ENCODE measurements at regions not wholly inside any gene's neighbourhood (a gene's known extent, or its start where the extent isn't known, plus 50 kb on each side); places are given as distances from the start of the nearest gene placed in this dataset.

DNA sequence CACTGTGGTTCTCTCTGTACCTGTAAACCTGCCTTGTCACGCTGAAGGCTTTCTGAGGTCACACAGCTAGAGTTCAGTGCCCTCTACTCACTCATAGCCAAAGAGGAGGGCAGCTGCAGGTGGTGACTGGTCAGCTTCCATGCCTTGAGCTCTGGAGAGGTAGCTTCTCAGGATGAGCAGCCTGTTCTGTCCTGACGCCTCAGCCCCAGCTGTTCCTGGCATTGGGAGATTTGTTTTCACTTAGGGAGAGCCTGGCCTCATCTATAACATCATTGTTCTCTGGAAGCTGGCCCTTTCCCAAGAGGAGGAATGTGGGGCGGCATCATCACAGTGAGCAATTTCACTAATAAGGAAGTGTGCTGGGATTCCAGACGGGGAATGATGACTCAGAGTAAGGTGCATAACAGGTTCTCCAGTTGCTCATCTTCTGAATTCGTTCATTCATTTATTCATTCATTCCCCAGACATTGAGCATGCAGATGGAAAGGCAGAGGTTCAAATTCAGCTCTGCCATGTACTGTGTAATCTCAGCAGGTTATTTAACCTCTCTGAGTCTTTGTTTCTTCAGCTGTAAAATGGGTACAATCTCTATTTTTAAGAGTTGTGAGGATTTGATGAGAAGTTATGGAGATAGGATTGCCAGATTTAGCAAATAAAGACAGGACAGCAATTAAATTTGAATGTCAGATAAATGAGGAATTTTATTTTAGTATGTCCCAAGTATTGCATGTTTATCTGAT lies 255.8 kb upstream of the CRY1 start:
- no peak for DNase-seq (ENCODE audit: low read depth)

DNA sequence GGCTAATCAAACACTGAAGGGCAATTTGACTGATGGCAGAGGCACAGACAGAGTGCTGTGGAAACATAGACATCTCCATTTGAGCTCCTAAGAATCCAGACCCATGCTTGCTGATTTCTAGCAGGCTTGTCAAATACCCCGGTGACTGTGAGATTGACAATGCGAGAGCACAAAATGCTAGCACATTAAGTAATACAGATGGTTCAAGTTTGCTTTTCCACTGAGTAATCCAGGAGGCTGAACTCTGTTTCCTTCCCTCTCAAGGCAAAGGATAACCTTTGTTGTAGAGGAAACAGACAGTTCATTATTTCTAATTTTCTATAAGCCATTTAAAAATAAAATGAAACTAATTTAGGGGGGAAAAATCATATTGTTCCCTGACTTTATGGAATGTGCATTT lies 256.5 kb upstream of the CRY1 start:
- DNase-seq (ENCODE audit: low read depth): no peak

DNA sequence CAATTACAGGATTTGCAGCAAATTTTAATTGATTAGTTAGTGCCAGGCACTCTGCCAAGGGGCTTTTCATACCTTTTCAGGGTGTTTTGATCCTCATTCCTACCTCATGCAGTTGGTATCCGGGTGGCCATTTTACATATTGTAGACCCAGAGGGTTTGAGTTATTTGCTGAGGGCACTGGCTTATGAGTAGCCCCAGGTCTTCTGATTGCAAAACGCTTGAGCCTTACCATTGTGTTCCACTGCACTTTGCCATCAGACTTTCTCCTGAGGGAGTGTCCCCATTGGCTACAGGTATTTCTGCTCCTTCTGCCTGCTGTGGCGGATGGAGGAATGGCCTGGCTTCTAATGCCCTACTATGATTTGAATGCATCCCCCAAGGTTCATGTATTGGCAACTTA lies 257.8 kb upstream of the CRY1 start:
- DNase-seq (ENCODE audit: low read depth): no peak

DNA sequence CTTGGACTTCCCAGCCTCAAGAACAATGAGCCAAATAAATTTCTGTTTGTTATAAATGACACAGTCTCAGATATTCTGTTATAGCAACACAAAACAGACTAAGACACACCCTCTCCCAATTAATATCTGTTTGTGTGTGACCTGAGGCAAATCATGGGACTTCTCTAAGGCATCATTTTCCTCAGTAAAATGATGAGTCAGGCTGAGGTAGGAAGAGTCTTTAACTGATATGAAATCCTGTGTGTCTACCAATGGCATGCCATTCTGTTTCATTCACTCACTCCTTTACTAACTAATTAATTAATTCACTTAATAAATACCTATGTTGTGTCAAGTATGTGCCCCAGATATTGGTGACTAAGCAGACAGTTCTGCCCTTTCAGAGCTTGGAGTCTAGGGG lies 258.4 kb upstream of the CRY1 start:
- DNase-seq (ENCODE audit: low read depth): no peak

DNA sequence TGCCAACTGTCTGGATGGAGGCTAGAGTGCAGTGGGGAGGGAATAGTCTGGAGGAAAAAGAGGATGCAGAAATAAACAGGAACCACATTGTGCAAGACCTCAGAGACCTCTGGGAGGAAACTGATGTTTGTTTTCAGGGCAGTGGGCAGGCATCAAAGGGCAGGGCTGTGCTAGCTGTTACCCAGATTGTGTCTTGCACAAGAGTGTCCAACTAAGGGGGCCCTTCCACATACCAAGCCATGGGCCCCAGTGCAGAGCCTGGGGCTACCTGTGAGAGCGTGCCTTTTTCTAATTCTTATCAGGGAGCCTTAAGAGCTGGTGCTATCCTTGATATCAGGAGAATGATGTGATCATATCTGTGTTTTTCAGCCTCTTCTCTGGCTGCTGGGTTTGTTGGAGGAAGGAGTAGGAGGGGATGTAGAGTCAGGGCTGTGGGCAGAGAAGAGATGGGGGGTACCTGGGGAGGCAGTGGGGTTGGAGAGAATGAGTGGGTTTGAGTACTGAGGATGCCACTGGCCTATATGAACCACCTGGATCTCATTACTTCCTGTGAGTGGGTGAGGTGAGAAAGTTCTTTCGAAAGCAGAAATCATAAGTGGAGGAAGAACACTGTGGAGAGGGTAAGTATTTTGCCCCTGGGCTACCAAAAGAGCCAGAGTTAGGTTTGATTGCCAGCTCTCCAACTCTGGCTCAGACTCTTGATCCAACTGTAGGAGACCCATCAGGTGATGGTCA lies 259.2 kb upstream of the CRY1 start:
- DNase-seq (ENCODE audit: low read depth): no peak

DNA sequence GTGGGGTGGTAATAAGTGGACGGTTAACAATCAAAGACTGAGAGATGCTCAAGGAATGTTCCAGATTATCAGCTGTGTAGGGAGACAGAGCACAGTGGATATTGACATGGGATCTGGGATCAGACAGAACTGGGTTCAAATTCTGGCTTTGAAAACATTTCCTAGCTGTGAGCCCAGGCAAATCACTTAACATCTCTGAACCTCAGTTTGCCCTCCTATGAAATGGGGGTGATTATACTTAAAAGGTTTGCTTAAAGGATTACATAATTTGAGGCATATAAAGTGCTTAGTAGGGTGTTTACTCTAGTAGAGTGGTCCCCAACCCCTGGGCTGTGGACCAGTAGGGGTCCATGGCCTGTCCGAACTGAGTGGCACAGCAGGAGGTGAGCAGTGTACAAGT lies 260.0 kb upstream of the CRY1 start:
- no peak for DNase-seq (ENCODE audit: low read depth)

DNA sequence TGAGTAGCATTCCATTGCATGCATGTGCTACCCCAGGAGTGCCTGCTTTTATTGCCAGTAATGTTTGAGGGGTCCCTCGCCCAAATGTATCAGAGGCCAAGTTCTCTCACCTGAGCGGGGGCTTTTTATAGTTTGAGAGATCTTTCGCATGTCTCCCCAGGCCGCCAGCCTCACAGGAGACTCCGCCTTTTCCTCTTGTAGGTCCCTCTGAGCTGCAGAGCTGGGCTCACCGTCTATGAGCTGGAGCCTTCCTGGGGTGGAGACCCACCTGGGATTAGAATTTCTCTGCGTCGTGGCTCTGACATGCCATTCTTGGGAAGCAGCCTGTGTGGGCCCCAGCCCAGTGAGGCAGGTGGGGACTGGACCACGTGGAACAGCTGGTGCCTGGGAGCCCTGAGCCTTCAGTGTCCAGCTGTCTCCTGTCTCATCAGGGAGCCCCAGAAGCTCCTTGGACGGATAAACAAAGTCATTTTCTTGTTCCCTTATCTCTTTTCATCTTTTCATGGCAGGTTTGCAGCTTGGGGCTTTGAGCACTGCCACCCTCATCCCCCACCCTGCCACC lies 261.7 kb upstream of the CRY1 start:
- no peak for DNase-seq (ENCODE audit: low read depth)

DNA sequence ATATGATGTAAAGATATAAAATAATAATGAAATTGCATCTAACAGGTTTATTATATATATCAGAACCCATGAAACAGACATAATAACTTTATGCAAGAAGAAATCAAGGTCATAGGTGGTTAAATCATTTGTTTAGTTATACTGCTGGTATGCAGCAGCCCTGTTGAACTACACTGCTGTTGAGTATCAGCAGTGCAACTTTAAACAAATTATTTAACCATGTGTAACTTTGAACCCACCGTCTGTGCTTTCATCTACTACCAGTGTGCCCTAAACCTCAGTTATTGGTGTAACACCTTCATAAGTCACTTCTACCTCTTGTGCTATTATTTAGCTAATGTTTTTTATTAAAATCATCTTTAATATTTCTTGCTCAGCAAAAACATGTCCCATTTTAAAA lies 262.3 kb upstream of the CRY1 start:
- DNase-seq (ENCODE audit: low read depth): no peak

DNA sequence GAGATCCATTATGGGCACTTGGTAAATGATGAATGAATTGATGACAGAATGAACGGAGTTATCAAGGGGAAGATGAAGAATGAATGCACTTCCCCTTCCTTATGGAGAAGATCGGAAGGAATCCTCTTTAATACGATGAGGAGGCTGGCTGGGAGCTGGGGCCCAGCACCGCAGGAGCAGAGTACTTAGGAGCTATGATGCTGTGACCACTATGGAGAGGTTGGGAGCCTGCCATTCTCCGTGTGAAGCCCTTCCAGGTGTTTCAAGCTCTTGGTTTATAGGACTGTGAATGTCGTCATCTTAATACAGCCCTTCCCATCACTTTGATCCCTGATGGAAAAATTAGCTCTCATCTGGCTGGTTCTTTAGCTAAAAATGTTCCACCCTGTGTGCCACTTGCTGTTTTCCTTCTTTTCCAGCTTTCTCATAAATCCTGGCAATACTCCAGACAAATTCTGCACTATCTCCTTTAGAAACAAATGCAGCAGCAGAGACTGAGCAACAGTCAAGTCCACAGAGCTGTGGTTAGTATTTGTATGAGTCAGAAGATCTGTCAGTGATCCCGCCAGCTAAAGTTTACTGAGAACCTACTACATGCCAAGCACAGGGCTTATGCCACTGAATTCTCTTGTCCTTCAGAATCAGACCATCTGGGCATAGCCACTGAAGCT lies 263.1 kb upstream of the CRY1 start:
- DNase-seq (ENCODE audit: low read depth): no peak

DNA sequence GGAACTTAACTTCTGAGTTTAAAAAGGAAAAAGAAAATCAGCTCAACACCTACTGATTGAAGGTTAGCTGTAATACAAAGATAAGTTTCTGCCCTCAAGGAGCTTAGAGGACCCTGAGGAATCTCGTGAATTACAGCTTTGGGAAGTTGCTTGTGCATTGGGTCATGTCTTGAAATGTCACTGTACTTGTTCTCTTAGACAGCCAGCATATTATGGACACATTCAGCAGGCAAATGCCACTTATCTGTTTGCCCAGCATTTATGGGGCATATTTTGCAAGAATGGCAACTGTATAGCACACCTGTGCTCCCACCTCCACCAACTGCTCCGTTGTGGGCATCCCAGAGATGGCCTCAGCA lies 263.6 kb upstream of the CRY1 start:
- DNase-seq (ENCODE audit: low read depth): no peak

DNA sequence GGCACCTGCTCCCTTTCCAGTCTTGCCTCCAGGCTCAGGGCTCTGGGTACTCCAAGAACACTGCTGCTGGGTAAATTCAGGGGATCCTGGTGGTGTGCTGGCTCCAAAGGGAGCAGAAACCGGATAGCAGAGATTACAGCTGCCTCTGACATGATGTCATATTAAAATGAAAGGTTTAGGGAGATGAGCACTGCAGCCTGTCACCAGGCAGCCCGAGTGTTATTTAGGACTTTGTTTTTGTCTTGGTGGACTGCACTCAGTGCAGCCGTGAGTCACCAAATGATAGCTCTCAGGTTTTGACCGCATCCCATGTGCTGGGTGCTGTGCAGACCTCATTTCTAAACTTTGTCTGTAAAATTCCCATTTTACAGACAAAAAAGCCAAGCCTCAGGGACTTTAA lies 266.0 kb upstream of the CRY1 start:
- DNase-seq (ENCODE audit: low read depth): no peak

DNA sequence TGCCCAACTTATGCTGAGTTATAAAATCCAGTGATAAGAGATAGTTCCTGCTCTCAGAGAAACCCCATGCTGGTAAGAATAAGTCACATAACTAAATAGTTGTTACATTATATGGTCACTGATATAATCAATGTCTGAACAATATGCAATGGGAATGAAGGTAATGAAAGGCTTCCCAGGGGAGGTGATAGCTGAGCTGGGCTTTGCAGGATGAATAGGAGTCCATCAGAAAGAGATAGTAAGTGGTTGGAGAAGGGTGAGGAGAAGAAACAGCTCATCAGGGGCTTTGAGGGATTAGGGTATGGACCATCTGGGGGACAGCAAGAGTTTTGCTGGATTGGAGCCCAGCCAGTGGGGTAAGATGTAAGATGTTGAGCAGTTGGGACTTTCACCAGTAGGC lies 266.7 kb upstream of the CRY1 start:
- no peak for DNase-seq (ENCODE audit: low read depth)

DNA sequence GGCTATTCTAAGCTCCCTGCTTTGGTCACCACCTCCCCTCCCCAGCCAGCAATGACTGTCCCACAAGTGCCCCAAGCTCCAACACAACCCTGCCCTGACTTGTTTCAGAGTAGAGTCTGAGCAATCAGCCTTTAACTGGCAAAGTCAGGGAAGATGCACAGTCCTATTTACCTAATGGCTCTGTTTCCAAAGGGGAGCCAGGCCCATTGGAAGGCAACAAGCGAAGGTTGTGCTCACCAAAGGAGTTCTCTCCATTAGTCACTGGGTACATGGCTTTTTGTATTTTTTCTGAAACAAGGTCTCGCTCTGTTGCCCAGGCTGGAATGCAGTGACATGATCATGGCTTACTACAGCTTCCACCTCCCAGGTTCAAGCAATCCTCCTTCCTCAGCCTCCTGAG lies 267.1 kb upstream of the CRY1 start:
- no peak for DNase-seq (ENCODE audit: low read depth)

DNA sequence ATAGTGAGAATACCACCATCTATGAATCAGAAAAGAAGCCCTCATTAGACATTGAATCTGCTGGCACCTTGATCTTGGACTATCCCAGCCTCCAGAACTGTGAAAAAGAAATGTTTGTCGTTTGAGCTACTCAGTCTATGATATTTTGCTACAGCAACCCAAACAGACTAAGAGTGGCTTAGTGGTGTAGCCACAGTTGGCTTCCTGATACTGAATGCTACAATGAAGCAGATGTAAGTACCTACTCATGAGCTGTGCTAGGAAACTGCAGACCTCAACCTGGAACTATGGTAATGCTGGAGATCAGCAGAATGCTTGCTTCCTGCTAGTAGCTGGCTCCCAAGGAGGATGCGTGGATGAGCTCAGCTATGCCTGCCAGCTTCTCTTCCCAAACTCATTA lies 268.6 kb upstream of the CRY1 start:
- DNase-seq (ENCODE audit: low read depth): no peak

DNA sequence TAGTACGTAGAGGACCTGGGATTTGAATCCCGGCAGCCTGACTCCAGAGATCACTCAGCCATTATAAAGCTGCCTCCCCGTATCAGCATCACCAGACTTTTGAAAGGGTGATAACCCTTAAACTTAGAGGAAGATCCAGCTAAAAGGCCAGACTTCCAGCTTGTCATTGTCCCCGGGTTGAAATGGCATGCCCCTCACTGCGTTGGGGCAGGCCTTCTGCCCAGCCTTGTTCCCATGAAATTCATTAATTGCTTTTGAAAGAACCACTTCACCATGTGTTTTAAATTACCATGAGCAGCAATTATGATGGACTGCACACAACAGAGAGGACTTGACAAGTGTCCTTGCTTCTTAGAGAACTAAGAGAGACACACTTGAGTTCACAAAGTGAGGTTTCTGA lies 269.6 kb upstream of the CRY1 start:
- no peak for DNase-seq (ENCODE audit: low read depth)

DNA sequence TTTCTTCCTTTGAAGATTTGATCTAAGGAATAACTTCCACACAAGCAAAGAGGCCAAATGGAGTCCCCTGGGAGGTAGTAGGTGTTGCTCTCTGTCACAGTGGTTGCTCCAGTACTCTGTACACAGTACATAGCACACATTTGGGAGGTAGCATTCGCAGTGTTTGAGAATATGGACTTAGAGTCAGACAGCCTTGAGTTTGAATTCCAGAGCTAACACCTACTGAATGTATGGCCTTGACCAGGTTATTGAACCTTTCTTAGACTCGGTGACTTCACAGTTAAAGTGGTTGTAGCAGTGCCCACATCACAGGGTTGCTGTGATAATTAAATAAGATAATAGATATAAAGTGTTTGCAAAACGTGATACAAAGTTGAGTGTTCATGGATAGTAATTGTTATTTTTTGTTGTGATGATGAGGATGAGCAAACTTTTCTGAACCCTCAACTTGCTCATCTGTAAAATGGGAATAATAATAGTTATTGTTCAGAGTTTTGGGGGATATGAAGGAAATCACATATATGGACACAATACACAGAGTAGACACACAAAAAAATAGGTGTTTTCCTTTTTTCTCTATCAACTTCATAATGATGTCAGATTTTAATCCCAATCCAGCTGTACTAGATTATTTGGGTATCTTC lies 271.6 kb upstream of the CRY1 start:
- DNase-seq (ENCODE audit: low read depth): no peak

DNA sequence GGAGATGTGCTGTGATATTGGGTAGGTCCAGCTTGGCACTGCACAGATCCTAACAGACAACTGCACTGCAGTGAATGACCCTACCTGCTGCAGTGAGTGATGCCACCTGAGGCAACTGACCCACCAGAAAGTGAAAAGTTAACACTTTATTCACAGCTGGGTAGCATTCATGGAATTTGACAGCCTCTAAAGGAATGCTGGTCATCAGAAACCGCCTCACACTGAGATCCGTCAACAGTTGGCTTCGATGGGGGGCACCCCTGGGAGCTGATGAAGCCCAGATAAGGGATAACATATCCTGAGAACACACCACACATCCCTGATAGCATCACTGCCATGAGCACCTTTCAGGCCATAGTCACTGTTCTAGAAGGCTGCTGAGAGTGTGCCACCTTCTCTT lies 272.4 kb upstream of the CRY1 start:
- DNase-seq (ENCODE audit: low read depth): no peak

DNA sequence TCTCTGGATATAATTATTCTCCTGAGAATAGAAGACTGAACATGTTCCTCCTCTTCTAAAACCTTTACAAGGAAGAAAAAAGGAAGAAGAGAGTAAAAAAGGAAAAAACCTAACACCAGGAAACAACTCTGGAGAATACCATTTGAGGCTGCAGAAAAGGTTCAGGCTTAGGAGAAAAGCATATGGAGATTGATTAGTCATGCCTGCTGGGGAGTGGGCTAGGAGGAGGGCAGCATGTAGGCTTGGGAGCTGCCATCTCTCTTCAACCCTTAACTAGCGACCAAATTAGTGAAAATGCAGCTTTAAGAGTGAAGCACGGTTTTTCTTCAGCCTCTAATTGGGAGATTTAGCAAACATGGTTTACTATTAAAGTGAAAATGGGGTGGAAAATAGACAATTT lies 273.0 kb upstream of the CRY1 start:
- no peak for DNase-seq (ENCODE audit: low read depth)

DNA sequence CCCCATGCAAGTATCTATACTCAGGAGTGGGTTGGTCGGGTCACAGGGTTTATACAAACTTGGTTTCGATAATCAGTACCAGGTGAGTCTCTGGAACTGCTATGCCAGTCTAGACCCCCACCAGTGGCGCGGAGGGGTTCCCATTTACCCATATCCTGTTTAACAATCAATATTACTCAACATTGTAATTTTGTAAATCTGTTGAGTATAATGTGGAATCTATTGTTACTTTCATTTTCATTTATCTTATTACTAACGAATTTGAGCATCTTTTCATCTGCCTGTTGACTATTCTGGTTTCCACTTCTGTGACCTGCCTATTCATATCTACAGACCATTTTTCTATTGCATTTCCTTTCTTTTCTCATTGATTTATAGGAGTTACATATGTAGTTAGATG lies 275.2 kb upstream of the CRY1 start:
- no peak for DNase-seq (ENCODE audit: low read depth)

DNA sequence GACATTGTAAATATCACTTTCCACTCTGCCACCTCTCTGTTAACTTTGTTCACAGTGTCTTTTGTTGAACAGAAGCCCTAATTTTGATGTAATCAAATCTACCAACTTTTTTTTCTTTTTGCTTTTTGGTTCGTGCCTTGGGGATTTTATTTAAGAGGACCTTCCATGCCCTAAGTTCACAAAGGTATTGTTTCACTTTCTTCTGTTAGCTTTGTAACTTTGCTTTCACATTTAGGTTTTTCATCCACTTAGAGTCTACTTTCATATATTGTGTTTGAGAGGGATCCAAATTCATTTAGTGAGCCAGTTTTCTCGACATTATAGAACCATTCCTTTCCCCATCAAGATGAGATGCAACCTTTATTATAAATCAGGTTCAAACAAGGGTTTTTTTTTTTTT lies 275.7 kb upstream of the CRY1 start:
- no peak for DNase-seq (ENCODE audit: low read depth)

DNA sequence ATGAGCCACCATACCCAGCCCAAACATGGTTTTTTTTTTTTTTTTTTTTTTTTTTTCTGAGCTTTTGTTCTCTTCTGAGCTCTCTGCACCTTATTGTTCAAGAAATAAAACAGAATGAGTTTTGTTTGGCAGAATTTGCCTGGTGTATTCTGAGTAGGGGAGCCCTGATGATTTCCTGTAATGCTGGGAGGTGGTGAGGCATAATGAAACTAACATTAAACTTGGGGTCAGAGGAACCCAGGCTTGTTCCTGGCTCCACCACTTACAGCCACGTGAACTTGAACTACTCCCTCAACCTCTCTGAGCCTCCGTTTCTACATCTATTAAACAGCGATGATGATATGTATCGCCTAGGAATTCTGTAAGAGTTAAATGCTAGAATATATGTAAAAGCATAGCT lies 276.3 kb upstream of the CRY1 start:
- no peak for DNase-seq (ENCODE audit: low read depth)

DNA sequence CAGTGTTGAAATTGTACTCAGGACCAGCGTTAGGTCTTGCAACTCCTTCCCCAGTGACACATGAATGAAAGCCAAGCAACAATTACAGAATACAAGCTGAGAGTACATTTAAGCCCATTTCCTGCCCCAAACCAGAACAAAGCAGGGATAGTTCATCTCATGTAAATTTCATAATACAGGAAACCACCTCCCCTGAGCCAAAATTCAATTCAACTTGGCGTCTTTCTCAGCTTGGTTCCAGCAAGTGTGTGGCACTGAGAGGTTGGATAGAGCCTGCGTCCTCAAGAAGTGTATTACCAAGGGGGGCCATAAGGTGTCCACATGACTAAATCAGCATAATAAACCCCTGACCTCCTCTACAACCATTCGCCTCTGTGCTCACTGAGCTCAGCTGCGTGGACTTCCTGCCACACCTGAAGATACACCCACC lies 278.9 kb upstream of the CRY1 start:
- DNase-seq (ENCODE audit: low read depth): peak; percentile 5
